HCT116 (cell line): ENCODE measurements at regions not wholly inside any gene's neighbourhood (a gene's known extent, or its start where the extent isn't known, plus 50 kb on each side); places are given as distances from the start of the nearest gene placed in this dataset.

Source experiments
- ATAC-seq: fragments of 200-7000 bp; cut with Tn5 transposase; 2 replicates; pipeline ENCODE4 v1.9.1; 2020; ENCODE audit warnings: mild to moderate bottlenecking, moderate library complexity
- BruUV-seq: library from RNA; stranded (reverse); fragments of 400-500 nt; replicated peaks from 2 replicates; lab custom pipeline; 2021; lab: Mats Ljungman, UMichigan
- CTCF ChIA-PET: fragments of 300-600 bp; sonication (Branson Sonifier 250); formaldehyde crosslinking; loops from one replicate; lab custom pipeline; 2021; ENCODE audit warnings: antibody characterized with exemption; lab: Charles Lee
- POLR2A ChIA-PET: fragments of 300-600, 350-600 bp; sonication (Branson Sonifier 250); formaldehyde crosslinking; loops from one replicate; lab custom pipeline; 2021; ENCODE audit warnings: antibody characterized with exemption; lab: Charles Lee
- RAD21 ChIA-PET, 2 experiments: fragments of 300-600 bp; sonication (Branson Sonifier 250); formaldehyde crosslinking; loops; one replicate each; lab custom pipeline; 2023; ENCODE audit warnings: low total read pairs in 2 of 2; ENCODE audit not compliant: uncharacterized antibody in 2 of 2, unreplicated experiment in 2 of 2, low non-redundant PET in 1 of 2; lab: Charles Lee
- DNase-seq: peaks from one replicate; pipeline ENCODE4 v3.0.0-alpha.2; 2010; ENCODE audit warnings: low read depth, low spot score
- H2AFZ ChIP-seq: fragments of 200-600 bp; shearing (Covaris generic), sonication (generic); 2 replicates; pipeline ENCODE4 v1.6.1; 2017; ENCODE audit warnings: low read depth, mixed run types, mixed read lengths, antibody characterized with exemption, low read length; ENCODE audit not compliant: poor library complexity, severe bottlenecking
- H3K27ac ChIP-seq: 2 replicates; pipeline ENCODE4 v1.5.1; 2012; ENCODE audit warnings: low read depth, low read length
- H3K27me3 ChIP-seq: fragments of 200-600 bp; sonication (generic); 2 replicates; pipeline ENCODE4 v1.6.1; 2016; ENCODE audit warnings: mixed run types, low read length, mixed read lengths; ENCODE audit not compliant: insufficient read depth
- H3K36me3 ChIP-seq, 2 experiments: fragments of 200-500 bp in 1 of 2; fragments of 200-600 bp in 1 of 2; sonication (Bioruptor generic) in 1 of 2; sonication (generic) in 1 of 2; 2 replicates each; pipeline versions ENCODE4 v1.5.1 to v1.6.1; 2014 to 2016; ENCODE audit warnings: low read length in 2 of 2, inconsistent platforms in 1 of 2, mixed read lengths in 1 of 2, mixed run types in 1 of 2; ENCODE audit not compliant: insufficient read depth in 2 of 2, control insufficient read depth in 1 of 2
- H3K4me1 ChIP-seq, 2 experiments: fragments of 200-600 bp in 1 of 2; sonication (generic) in 1 of 2; 2 replicates each; pipeline versions ENCODE4 v1.5.1 to v1.6.1; 2012 to 2017; ENCODE audit warnings: low read length in 2 of 2, inconsistent platforms in 1 of 2, mild to moderate bottlenecking in 1 of 2, mixed read lengths in 1 of 2, mixed run types in 1 of 2, moderate library complexity in 1 of 2; ENCODE audit not compliant: insufficient read depth in 2 of 2, control insufficient read depth in 1 of 2
- H3K4me2 ChIP-seq: fragments of 200-600 bp; sonication (generic); 2 replicates; pipeline ENCODE4 v1.6.1; 2017; ENCODE audit warnings: mixed run types, low read length, mixed read lengths
- H3K4me3 ChIP-seq, 2 experiments: fragments of 200-600 bp in 1 of 2; sonication (generic) in 1 of 2; replicated peaks in 1 of 2; 2 replicates each; pipeline ENCODE4 v1.5.1; 2011 to 2016; ENCODE audit warnings: low read length in 2 of 2, control low read depth in 1 of 2, low read depth in 1 of 2, mild to moderate bottlenecking in 1 of 2, mixed read lengths in 1 of 2, mixed run types in 1 of 2
- H3K79me2 ChIP-seq: fragments of 200-600 bp; sonication (generic); 2 replicates; pipeline ENCODE4 v1.6.1; 2017; ENCODE audit warnings: mild to moderate bottlenecking, mixed run types, low read length, moderate library complexity, mixed read lengths; ENCODE audit not compliant: insufficient read depth
- H3K9ac ChIP-seq: fragments of 200-600 bp; sonication (generic); 2 replicates; pipeline ENCODE4 v1.6.1; 2016; ENCODE audit warnings: low read length, mixed read lengths
- H3K9me2 ChIP-seq: fragments of 200-600 bp; sonication (generic), shearing (Covaris generic); 2 replicates; pipeline ENCODE4 v1.6.1; 2017; ENCODE audit warnings: mixed run types, mild to moderate bottlenecking, moderate library complexity; ENCODE audit not compliant: insufficient read depth
- H3K9me3 ChIP-seq, 2 experiments: fragments of 200-500 bp in 1 of 2; fragments of 200-600 bp in 1 of 2; sonication (Bioruptor generic) in 1 of 2; sonication (generic) in 1 of 2; 2 replicates each; pipeline ENCODE4 v1.6.1; 2014 to 2017; ENCODE audit warnings: low read length in 2 of 2, mixed read lengths in 2 of 2, inconsistent platforms in 1 of 2, low read depth in 1 of 2, mild to moderate bottlenecking in 1 of 2, mixed run types in 1 of 2, moderate library complexity in 1 of 2; ENCODE audit not compliant: control insufficient read depth in 1 of 2, insufficient read depth in 1 of 2
- H4K20me1 ChIP-seq: fragments of 200-600 bp; sonication (generic), shearing (Covaris generic); 2 replicates; pipeline ENCODE4 v1.6.1; 2017; ENCODE audit warnings: mixed run types, mild to moderate bottlenecking, moderate library complexity; ENCODE audit not compliant: insufficient read depth
- CBX3 ChIP-seq: IDR thresholded peaks from 2 replicates; pipeline ENCODE4 v1.6.1; 2012; ENCODE audit warnings: low read depth
- ELF1 ChIP-seq: IDR thresholded peaks from 2 replicates; pipeline ENCODE4 v1.6.1; 2012; ENCODE audit warnings: low read depth, borderline replicate concordance
- EZH2 ChIP-seq: fragments of 200-600 bp; sonication (generic); IDR thresholded peaks from 2 replicates; pipeline ENCODE4 v1.6.1; 2017; ENCODE audit warnings: antibody characterized with exemption, mixed run types
- EZH2phosphoT487 ChIP-seq: fragments of 200-600 bp; IDR thresholded peaks from 2 replicates; pipeline ENCODE4 v1.6.1; 2018; ENCODE audit warnings: antibody characterized with exemption, borderline replicate concordance
- JUND ChIP-seq: IDR thresholded peaks from 2 replicates; pipeline ENCODE4 v1.6.1; 2012
- POLR2A ChIP-seq: IDR thresholded peaks from 2 replicates; pipeline ENCODE4 v1.7.0; 2011; ENCODE audit warnings: borderline replicate concordance; ENCODE audit not compliant: insufficient read depth, insufficient read length; ENCODE audit errors: extremely low read depth
- RAD21 ChIP-seq: IDR thresholded peaks from 2 replicates; pipeline ENCODE4 v1.6.1; 2012; ENCODE audit warnings: low read depth, mild to moderate bottlenecking
- SIN3A ChIP-seq: IDR thresholded peaks from 2 replicates; pipeline ENCODE4 v1.6.1; 2012; ENCODE audit warnings: low read depth
- SP1 ChIP-seq: IDR thresholded peaks from 2 replicates; pipeline ENCODE4 v1.6.1; 2012; ENCODE audit warnings: low read depth
- SRF ChIP-seq: IDR thresholded peaks from 2 replicates; pipeline ENCODE4 v1.6.1; 2012; ENCODE audit warnings: low read depth
- TCF7L2 ChIP-seq: IDR thresholded peaks from 2 replicates; pipeline ENCODE4 v1.7.0; 2011; ENCODE audit warnings: borderline replicate concordance, inconsistent platforms; ENCODE audit not compliant: insufficient read depth, insufficient read length; ENCODE audit errors: extremely low read depth
- YY1 ChIP-seq: IDR thresholded peaks from 2 replicates; pipeline ENCODE4 v1.6.1; 2011; ENCODE audit warnings: low read length, low read depth, moderate library complexity, mild to moderate bottlenecking; ENCODE audit not compliant: insufficient replicate concordance; ENCODE audit errors: extremely low read depth
- ZNF274 ChIP-seq: fragments of 200-500 bp; sonication (Bioruptor generic); IDR thresholded peaks from 2 replicates; pipeline ENCODE4 v1.6.1; 2014; ENCODE audit warnings: mild to moderate bottlenecking, low read depth, low read length, inconsistent platforms
- intact Hi-C: fragments of 100-400 bp; cut with micrococcal nuclease; formaldehyde crosslinking; loops from 2 replicates; pipeline ENCODE4 v1.10.0; 2022
- TF ChIP-seq, protein P1 (sequence below): IDR thresholded peaks from 2 replicates; pipeline ENCODE4 v1.6.1; 2011; ENCODE audit warnings: mild to moderate bottlenecking, low read length, moderate library complexity; ENCODE audit not compliant: insufficient replicate concordance; ENCODE audit errors: extremely low read depth
- TF ChIP-seq, protein P2 (sequence below): IDR thresholded peaks from 2 replicates; pipeline ENCODE4 v1.6.1; 2012; ENCODE audit warnings: low read depth

DNA sequence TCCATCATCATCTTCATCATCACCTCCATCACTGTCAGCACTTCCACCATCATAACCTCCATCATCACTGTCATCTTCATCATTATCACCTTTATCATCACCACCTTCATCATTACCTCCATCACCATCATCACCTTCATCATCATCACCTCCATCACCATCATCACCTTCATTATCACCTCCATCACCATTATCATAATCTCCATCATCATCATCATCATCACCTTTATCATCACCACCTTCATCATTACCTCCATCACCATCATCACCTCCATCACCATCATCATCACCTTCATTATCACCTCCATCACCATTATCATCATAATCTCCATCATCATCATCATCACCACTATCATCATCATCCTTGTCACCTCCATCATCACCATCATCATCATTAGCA is 309.7 kb downstream of the HAPSTR1 start:
- peaks cover 12% of the 10 kb centered on the region for H3K27me3 ChIP-seq
- DNase-seq = no peak
- RAD21 ChIA-PET = no interaction called here
- H3K36me3 ChIP-seq = no peaks in the 10 kb centered on the region
- BruUV-seq = no TSS peak
- no peak overlapping the region for H3K9ac ChIP-seq
- H3K9me3 ChIP-seq = no peaks in the 10 kb centered on the region
- H2AFZ ChIP-seq = no peak overlapping the region
- H3K79me2 ChIP-seq = no peaks in the 10 kb centered on the region
- no peaks in the 10 kb centered on the region for H4K20me1 ChIP-seq
- no peak overlapping the region for H3K4me3 ChIP-seq
- no peaks in the 10 kb centered on the region for H3K4me1 ChIP-seq
- H3K4me2 ChIP-seq = no peak overlapping the region
- H3K9me2 ChIP-seq = no peaks in the 10 kb centered on the region
- POLR2A ChIA-PET = no interaction called here
- intact Hi-C loops = no loop called here
- no peak for TF ChIP-seq RAD21
- TF ChIP-seq EZH2 = no peak
- TF ChIP-seq JUND = no peak
- TF ChIP-seq CBX3 = no peak
- TF ChIP-seq, protein P1, sequence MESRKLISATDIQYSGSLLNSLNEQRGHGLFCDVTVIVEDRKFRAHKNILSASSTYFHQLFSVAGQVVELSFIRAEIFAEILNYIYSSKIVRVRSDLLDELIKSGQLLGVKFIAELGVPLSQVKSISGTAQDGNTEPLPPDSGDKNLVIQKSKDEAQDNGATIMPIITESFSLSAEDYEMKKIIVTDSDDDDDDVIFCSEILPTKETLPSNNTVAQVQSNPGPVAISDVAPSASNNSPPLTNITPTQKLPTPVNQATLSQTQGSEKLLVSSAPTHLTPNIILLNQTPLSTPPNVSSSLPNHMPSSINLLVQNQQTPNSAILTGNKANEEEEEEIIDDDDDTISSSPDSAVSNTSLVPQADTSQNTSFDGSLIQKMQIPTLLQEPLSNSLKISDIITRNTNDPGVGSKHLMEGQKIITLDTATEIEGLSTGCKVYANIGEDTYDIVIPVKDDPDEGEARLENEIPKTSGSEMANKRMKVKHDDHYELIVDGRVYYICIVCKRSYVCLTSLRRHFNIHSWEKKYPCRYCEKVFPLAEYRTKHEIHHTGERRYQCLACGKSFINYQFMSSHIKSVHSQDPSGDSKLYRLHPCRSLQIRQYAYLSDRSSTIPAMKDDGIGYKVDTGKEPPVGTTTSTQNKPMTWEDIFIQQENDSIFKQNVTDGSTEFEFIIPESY = no peak
- no peak for TF ChIP-seq SIN3A
- TF ChIP-seq ELF1 = no peak
- TF ChIP-seq POLR2A = no peak
- no peak for TF ChIP-seq SP1
- TF ChIP-seq ZNF274 = no peak
- TF ChIP-seq EZH2phosphoT487 = no peak
- TF ChIP-seq SRF = no peak
- TF ChIP-seq YY1 = no peak
- TF ChIP-seq, protein P2, sequence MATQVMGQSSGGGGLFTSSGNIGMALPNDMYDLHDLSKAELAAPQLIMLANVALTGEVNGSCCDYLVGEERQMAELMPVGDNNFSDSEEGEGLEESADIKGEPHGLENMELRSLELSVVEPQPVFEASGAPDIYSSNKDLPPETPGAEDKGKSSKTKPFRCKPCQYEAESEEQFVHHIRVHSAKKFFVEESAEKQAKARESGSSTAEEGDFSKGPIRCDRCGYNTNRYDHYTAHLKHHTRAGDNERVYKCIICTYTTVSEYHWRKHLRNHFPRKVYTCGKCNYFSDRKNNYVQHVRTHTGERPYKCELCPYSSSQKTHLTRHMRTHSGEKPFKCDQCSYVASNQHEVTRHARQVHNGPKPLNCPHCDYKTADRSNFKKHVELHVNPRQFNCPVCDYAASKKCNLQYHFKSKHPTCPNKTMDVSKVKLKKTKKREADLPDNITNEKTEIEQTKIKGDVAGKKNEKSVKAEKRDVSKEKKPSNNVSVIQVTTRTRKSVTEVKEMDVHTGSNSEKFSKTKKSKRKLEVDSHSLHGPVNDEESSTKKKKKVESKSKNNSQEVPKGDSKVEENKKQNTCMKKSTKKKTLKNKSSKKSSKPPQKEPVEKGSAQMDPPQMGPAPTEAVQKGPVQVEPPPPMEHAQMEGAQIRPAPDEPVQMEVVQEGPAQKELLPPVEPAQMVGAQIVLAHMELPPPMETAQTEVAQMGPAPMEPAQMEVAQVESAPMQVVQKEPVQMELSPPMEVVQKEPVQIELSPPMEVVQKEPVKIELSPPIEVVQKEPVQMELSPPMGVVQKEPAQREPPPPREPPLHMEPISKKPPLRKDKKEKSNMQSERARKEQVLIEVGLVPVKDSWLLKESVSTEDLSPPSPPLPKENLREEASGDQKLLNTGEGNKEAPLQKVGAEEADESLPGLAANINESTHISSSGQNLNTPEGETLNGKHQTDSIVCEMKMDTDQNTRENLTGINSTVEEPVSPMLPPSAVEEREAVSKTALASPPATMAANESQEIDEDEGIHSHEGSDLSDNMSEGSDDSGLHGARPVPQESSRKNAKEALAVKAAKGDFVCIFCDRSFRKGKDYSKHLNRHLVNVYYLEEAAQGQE = no peak
- TF ChIP-seq TCF7L2 = no peak
- TF ChIP-seq, all 23 proteins: peak for 0
- CTCF ChIA-PET = no interaction called here
- no peak overlapping the region for H3K27ac ChIP-seq
- no peak for ATAC-seq
